ENCODE measurements at regions not wholly inside any gene's neighbourhood (a gene's known extent, or its start where the extent isn't known, plus 50 kb on each side); places are given as distances from the start of the nearest gene placed in this dataset.

DNA sequence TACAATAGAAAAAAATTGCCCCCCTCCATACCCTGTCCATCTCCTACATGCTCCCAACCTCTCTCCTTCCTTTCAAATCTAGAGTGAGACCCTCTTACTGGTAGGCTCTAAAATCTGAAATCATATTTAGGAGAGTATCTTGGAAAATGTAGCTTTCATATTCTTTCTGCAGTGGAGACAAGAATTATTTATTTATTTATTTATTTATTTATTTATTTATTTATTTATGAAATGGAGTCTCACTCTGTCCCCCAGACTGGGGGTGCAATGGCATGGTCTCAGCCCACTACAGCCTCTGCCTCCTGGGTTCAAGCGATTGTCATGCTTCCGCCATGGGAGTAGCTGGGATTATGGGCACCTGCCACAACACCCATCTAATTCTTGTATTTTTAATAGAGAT lies 174.1 kb upstream of the MYO16 start:
- H3K18ac ChIP-seq (ENCODE audit: insufficient read length, low read depth, low read length), result no peak overlapping the region

More for the DNA sequence above, 174.1 kb upstream of the MYO16 start:
- H3K4ac ChIP-seq (ENCODE audit: low read depth, low read length), result no peak overlapping the region
- no peak overlapping the region for H2BK120ac ChIP-seq (ENCODE audit: low read depth, low read length, poor library complexity, severe bottlenecking)
- no peak overlapping the region for H3K4me3 Mint-ChIP-seq
- peaks cover 6 to 7% of the 10 kb centered on the region in 2 experiments; a peak in 3 of 5 replicates for H3K9me3 Mint-ChIP-seq
- H2BK5ac ChIP-seq (ENCODE audit: insufficient read length, low read length), result no peak overlapping the region
- no peaks in the 10 kb centered on the region for H3K79me2 ChIP-seq (ENCODE audit: insufficient read depth, low read length)
- no peak overlapping the region for H2BK20ac ChIP-seq (ENCODE audit: low read depth, low read length, poor library complexity, severe bottlenecking)
- H3K14ac ChIP-seq (ENCODE audit: insufficient read depth, low read length), result no peak overlapping the region
- no peak overlapping the region for H3K27ac ChIP-seq (ENCODE audit: insufficient read length, low read depth, low read length)
- H2BK15ac ChIP-seq (ENCODE audit: low read depth, low read length), result no peak overlapping the region
- H4K91ac ChIP-seq (ENCODE audit: insufficient read length, low read depth, low read length), result no peak overlapping the region
- TF ChIP-seq, protein P1, sequence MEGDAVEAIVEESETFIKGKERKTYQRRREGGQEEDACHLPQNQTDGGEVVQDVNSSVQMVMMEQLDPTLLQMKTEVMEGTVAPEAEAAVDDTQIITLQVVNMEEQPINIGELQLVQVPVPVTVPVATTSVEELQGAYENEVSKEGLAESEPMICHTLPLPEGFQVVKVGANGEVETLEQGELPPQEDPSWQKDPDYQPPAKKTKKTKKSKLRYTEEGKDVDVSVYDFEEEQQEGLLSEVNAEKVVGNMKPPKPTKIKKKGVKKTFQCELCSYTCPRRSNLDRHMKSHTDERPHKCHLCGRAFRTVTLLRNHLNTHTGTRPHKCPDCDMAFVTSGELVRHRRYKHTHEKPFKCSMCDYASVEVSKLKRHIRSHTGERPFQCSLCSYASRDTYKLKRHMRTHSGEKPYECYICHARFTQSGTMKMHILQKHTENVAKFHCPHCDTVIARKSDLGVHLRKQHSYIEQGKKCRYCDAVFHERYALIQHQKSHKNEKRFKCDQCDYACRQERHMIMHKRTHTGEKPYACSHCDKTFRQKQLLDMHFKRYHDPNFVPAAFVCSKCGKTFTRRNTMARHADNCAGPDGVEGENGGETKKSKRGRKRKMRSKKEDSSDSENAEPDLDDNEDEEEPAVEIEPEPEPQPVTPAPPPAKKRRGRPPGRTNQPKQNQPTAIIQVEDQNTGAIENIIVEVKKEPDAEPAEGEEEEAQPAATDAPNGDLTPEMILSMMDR (conservative IDR thresholded peaks at IDR 0.05), result no peak
- H3K23me2 ChIP-seq (ENCODE audit: insufficient read length, low read depth, low read length, poor library complexity, severe bottlenecking), result no peaks in the 10 kb centered on the region
- H3K27me3 ChIP-seq (ENCODE audit: insufficient read depth, low read length), result no peaks in the 10 kb centered on the region
- no peak overlapping the region for H4K8ac ChIP-seq (replicated peaks; ENCODE audit: insufficient read length, low read depth, low read length)
- no peaks in the 10 kb centered on the region for H3K79me1 ChIP-seq (ENCODE audit: insufficient read depth, low read depth, low read length, poor library complexity, severe bottlenecking)
- no peak for DNase-seq
- no peaks in the 10 kb centered on the region for H3K27me3 Mint-ChIP-seq (ENCODE audit: low read depth)
- H3K4me2 ChIP-seq (ENCODE audit: insufficient read depth, insufficient read length, low read length), result no peak overlapping the region
- no peak overlapping the region for H2AFZ ChIP-seq (ENCODE audit: low read length)
- H3K56ac ChIP-seq (ENCODE audit: insufficient read length, low read depth, low read length), result no peak overlapping the region
- no peaks in the 10 kb centered on the region for H3K4me1 ChIP-seq (ENCODE audit: insufficient read depth, low read length)
- no peaks in the 10 kb centered on the region; a peak in 3 of 7 replicates for H3K36me3 Mint-ChIP-seq (ENCODE audit: insufficient read depth in 1 of 3, low read depth in 3 of 3)
- H2BK12ac ChIP-seq (ENCODE audit: insufficient read length, low read depth, low read length), result no peak overlapping the region
- no peak overlapping the region for H2AK5ac ChIP-seq (ENCODE audit: insufficient read length, low read length)
- H4K5ac ChIP-seq (ENCODE audit: insufficient read length, low read depth, low read length), result no peak overlapping the region
- no CpG with 5 or more reads among the region's 2 CpGs for WGBS (ENCODE audit: extremely low coverage, insufficient read length, low lambda C conversion rate)
- H3K4me1 Mint-ChIP-seq, result no peaks in the 10 kb centered on the region
- no peak overlapping the region for H3K9ac ChIP-seq (ENCODE audit: extremely low read depth, insufficient read length, low read length)
- no peak overlapping the region for H3T11ph ChIP-seq (ENCODE audit: low read length)
- H3K9me3 ChIP-seq (ENCODE audit: control insufficient read depth, low read depth, low read length), result no peaks in the 10 kb centered on the region
- H3K27ac Mint-ChIP-seq, result no peak overlapping the region
- H3K23ac ChIP-seq (ENCODE audit: insufficient read length, low read depth, low read length), result no peak overlapping the region
- no peaks in the 10 kb centered on the region for H4K20me1 ChIP-seq (ENCODE audit: control insufficient read depth, insufficient read depth, insufficient read length)
